ENCODE measurements at regions not wholly inside any gene's neighbourhood (a gene's known extent, or its start where the extent isn't known, plus 50 kb on each side); places are given as distances from the start of the nearest gene placed in this dataset.

- Mint-ChIP-seq H3K4me1 (no peaks in the 10 kb centered on the region), H3K36me3 (ENCODE audit: low read depth) (no peaks in the 10 kb centered on the region), H3K9me3 (no peaks in the 10 kb centered on the region), H3K27me3 (ENCODE audit: insufficient read depth, low read depth, poor library complexity) (peaks cover 2% of the 10 kb centered on the region), H3K4me3 (no peak overlapping the region), H3K27ac (no peak overlapping the region)
- Histone ChIP-seq H3K27ac (ENCODE audit: low read depth) (no peak overlapping the region), H3K36me3 (ENCODE audit: insufficient read depth) (no peaks in the 10 kb centered on the region), H3K4me2 (no peak overlapping the region), H3K27me3 (ENCODE audit: insufficient read depth) (no peaks in the 10 kb centered on the region), H3K9me2 (ENCODE audit: insufficient read depth) (no peaks in the 10 kb centered on the region), H2AFZ (no peak overlapping the region), H3K4me1 (ENCODE audit: insufficient read depth) (no peaks in the 10 kb centered on the region), H3F3A (replicated peaks; ENCODE audit: low read depth) (no peaks in the 10 kb centered on the region), H3K4me3 (no peak overlapping the region), H3K79me2 (replicated peaks; ENCODE audit: insufficient read depth) (no peaks in the 10 kb centered on the region), H4K20me1 (replicated peaks; ENCODE audit: insufficient read depth) (no peaks in the 10 kb centered on the region)
- no peak for TF ChIP-seq ZNF331 (CRISPR knock-in tag; IDR thresholded peaks at IDR 0.05; ENCODE audit: low read depth)
- DNase-seq (ENCODE audit: low spot score) (no peak), ATAC-seq (no peak)
Observed at GRCh38 chr20:39395478-39396291, 433.5 kb downstream of the DHX35 start.

- H3K4me3 ChIP-seq = no peak overlapping the region
- no peaks in the 10 kb centered on the region for H3K9me2 ChIP-seq (ENCODE audit: insufficient read depth)
- Mint-ChIP-seq H3K9me3 (no peaks in the 10 kb centered on the region), H3K4me3 (no peak overlapping the region), H3K27ac (no peak overlapping the region), H3K4me1 (no peaks in the 10 kb centered on the region), H3K36me3 (ENCODE audit: low read depth) (no peaks in the 10 kb centered on the region), H3K27me3 (ENCODE audit: insufficient read depth, low read depth, poor library complexity) (peaks cover 2% of the 10 kb centered on the region)
- H3F3A ChIP-seq (replicated peaks; ENCODE audit: low read depth) = no peaks in the 10 kb centered on the region
- no peak overlapping the region for H2AFZ ChIP-seq
- H3K4me2 ChIP-seq = no peak overlapping the region
- DNase-seq (ENCODE audit: low spot score) (no peak), ATAC-seq (no peak)
- no peaks in the 10 kb centered on the region for H3K27me3 ChIP-seq (ENCODE audit: insufficient read depth)
- no peaks in the 10 kb centered on the region for H4K20me1 ChIP-seq (replicated peaks; ENCODE audit: insufficient read depth)
- H3K4me1 ChIP-seq (ENCODE audit: insufficient read depth) = no peaks in the 10 kb centered on the region
- no peak overlapping the region for H3K27ac ChIP-seq (ENCODE audit: low read depth)
- no peaks in the 10 kb centered on the region for H3K79me2 ChIP-seq (replicated peaks; ENCODE audit: insufficient read depth)
- H3K36me3 ChIP-seq (ENCODE audit: insufficient read depth) = no peaks in the 10 kb centered on the region
- TF ChIP-seq, protein P1, sequence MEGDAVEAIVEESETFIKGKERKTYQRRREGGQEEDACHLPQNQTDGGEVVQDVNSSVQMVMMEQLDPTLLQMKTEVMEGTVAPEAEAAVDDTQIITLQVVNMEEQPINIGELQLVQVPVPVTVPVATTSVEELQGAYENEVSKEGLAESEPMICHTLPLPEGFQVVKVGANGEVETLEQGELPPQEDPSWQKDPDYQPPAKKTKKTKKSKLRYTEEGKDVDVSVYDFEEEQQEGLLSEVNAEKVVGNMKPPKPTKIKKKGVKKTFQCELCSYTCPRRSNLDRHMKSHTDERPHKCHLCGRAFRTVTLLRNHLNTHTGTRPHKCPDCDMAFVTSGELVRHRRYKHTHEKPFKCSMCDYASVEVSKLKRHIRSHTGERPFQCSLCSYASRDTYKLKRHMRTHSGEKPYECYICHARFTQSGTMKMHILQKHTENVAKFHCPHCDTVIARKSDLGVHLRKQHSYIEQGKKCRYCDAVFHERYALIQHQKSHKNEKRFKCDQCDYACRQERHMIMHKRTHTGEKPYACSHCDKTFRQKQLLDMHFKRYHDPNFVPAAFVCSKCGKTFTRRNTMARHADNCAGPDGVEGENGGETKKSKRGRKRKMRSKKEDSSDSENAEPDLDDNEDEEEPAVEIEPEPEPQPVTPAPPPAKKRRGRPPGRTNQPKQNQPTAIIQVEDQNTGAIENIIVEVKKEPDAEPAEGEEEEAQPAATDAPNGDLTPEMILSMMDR (conservative IDR thresholded peaks at IDR 0.05; ENCODE audit: low read depth in 2 of 2) = no peak
- TF ChIP-seq JUNB (IDR thresholded peaks at IDR 0.05; ENCODE audit: unreplicated experiment) (no peak), REST (IDR thresholded peaks at IDR 0.05; ENCODE audit: unreplicated experiment) (no peak), ZNF114 (CRISPR knock-in tag; IDR thresholded peaks at IDR 0.05) (no peak), STAT1 (IDR thresholded peaks at IDR 0.05; ENCODE audit: unreplicated experiment) (no peak), EZH2phosphoT487 (IDR thresholded peaks at IDR 0.05; ENCODE audit: unreplicated experiment) (no peak), NANOG (IDR thresholded peaks at IDR 0.05; ENCODE audit: borderline replicate concordance) (no peak), ZNF331 (CRISPR knock-in tag; IDR thresholded peaks at IDR 0.05; ENCODE audit: low read depth) (no peak), POLR2AphosphoS5 (IDR thresholded peaks at IDR 0.05; ENCODE audit: low read depth) (no peak), EZH2 (IDR thresholded peaks at IDR 0.05; ENCODE audit: low read depth, unreplicated experiment) (no peak)
- TF ChIP-seq, protein P2, sequence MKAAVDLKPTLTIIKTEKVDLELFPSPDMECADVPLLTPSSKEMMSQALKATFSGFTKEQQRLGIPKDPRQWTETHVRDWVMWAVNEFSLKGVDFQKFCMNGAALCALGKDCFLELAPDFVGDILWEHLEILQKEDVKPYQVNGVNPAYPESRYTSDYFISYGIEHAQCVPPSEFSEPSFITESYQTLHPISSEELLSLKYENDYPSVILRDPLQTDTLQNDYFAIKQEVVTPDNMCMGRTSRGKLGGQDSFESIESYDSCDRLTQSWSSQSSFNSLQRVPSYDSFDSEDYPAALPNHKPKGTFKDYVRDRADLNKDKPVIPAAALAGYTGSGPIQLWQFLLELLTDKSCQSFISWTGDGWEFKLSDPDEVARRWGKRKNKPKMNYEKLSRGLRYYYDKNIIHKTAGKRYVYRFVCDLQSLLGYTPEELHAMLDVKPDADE (IDR thresholded peaks at IDR 0.05) = no peak
Observed at GRCh38 chr20:39394461-39394860, 432.3 kb downstream of the DHX35 start.
